CD4-positive, alpha-beta T cell treated with Interferon alpha-2 for 1 hour (primary cell): ENCODE measurements at regions not wholly inside any gene's neighbourhood (a gene's known extent, or its start where the extent isn't known, plus 50 kb on each side); places are given as distances from the start of the nearest gene placed in this dataset.
A peak's percentile ranks its signal among the peaks of the same experiment; 100 is the strongest.
"Not testable (repeated sequence)": the region's sequence is repeated elsewhere in the genome, so short reads cannot be mapped to it uniquely, and the experiment has no call there.

Source experiments
- DNase-seq, 2 donors: peaks; one replicate each; pipeline ENCODE4 v3.0.0-alpha.2; 2020 to 2022

GRCh38 chr15:100721758-100722550 is 119.6 kb downstream of the ASB7 start:
- DNase-seq, result peak in 1 of 2 donors; percentile 42

DNA sequence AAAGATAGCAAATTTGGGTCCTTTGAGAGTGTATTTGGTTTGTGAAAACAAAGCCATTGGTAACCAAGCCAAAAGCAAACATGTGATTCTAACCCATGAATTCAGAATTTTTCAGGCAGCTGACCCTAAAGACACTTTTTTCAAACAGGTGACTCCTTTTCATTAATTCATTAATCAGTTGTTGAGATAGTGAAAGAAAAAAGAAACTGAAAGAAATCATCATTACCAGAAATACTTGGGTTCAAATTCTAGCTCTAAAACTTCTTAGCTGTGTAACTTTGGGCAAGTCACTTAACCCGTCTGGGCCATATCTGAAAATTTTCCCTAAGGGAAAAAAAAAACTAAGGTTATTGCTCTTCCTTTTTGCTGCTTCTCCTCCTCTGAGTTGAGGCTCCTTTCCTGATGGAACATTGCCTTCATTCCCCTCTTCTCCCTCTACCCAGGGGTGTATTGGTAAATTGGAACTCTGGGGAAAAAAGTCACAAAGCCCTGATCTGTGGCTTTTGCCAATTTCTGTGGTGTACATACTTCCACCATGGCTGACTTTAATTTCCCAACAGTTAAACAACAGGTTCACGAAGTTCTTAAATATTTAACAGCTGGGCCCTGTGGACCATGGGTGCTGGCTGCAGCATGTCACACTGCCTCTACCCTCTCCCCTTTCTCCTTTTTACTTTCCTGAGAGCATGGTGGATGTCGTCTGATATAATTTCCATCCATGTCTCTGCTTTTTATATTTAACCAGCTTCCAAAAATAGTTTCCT is 120.3 kb downstream of the ASB7 start:
- DNase-seq, result no peak

- DNase-seq, result no peak
Observed at GRCh38 chr15:100723315-100723801, 121.0 kb downstream of the ASB7 start.

GRCh38 chr15:100725121-100726069 is 123.0 kb downstream of the ASB7 start:
- no peak for DNase-seq

DNA sequence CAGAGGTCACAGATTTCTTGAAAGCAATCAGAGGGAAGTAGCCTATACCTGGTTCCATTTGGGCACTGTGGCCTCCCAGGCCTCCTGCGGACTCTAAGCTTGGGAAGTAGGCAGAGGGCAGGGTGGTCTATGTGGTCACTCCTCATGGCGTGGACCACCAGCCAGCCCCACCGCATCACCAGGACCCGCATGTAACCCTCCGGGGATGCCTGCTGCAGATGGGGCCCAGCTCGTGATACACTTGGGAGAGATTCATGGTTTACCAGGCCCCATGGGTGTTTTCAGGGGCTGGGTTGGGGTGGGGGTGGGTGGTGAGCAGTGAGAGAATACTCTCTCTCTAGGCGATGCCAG is 123.7 kb downstream of the ASB7 start:
- DNase-seq, result no peak

DNA sequence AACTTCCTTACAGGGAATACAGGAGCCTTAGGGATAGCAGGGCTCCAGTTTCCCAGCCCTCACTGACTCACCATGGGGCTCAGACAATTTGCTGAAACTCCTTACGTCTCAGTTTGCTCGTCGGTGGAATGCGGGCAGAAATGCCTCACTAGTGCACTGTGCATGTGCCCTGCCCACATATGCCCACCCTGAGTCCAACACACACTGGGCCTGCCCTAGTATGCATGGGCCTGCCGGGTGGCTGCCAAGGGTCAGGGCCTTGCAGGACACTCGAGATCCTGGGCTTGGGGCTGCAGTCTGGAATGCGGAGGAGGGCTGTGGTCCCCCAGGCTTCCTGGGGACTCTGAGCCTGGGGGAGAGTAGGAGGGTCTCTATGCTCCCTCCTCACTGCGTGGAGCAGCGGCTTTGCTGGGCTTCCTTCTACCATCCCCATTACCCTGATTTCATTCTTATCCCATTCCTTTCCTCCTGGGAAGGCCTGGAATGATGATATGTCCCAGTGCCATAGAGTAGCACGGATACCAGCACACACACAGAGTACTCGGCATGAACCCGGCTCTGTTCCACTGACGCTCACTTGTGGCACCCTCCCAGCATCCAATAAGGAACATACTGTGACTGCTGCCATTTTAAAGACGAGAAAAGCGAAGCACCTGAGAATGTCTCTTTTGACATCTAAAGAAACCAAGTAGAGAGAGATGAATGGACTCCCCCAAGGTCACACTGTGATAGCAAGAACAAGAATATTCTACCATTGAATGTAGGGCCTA is 124.2 kb downstream of the ASB7 start:
- no peak for DNase-seq

DNA sequence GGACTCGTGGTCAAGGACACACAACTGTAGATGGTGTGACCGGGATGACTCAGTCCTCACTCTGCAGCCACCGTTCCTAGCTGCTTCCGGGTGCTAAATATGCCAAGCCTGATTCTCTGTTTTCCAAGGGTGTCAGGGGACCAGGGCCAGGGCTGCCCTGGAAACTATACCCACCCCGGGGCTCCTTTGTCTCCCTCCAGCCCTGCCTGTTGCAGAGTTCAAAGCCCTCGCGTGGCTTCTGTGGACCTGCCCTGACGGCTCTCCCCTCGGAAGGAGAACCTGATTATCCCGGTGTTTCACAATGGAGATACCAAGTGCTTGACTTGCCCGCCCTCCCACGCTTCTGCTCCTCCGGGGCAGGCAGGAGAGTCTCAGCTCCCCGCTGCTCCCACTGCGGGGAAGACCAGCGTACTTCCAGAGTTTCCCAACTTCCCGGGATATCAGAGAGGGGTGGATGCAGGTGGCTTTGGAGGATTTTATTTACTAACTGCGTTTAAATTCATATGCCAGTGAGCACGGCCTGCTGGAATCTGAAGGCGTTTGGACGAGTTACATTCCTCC is 125.0 kb downstream of the ASB7 start:
- no peak for DNase-seq

DNA sequence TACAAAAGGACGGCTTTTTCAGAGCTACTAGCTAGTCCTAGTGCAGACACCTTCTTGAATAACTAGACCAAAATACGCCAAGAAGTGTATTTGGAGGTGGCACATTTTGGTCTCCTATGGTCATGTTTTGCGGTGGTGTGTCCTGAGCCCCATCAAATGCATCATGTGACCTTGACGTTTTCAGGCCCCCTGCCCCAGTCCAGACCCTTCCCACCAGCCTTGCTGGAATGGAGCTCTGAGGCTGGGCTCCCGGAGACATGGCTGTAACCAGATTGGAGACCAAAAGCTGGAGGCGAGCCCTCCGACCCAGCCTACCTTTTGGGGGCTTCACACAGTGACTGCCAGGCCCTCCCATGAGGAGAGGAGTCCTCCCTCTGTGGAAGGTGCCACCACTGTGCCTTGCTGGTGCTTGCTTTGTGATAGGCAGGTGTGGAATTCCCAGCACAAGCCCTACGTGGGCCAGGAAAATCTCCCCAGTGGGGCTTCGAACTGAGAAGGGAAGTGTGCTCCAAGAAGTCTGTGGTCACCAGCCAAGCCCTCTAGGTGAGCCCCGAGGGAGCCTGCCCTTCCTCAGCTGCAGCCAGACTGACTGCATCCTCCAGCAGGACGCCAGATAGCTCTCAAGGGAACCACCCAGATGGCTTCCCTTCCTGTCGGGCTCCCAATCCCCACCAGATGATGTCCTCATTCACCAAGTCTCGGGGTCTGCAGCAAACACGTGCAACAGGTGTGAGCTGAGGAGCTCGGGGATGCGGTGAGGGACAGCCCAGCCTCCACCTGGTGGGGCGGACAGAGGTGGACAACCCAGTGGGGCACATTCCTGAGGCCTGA is 126.2 kb downstream of the ASB7 start:
- no peak for DNase-seq

DNA sequence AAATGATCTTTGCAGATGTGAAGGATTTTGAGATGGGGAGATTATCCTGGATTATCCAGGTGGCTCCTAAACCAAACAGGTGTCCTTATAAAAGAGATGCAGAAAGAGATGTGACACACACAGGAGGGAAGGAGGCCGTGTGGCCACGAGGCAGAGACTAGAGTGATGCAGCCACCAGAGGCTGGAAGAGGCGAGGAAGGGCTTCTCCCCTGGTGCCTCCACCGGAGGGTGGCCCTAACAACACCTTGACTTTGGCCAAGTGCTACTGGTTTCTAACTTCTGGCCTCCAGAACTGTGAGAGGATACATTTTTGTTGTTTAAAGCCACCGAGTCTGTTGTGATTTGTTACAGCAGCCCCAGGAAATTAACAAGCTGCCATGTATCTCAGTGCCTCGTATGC is 127.1 kb downstream of the ASB7 start:
- DNase-seq, result no peak

GRCh38 chr15:100730129-100730528 is 127.7 kb downstream of the ASB7 start:
- DNase-seq, result no peak

DNA sequence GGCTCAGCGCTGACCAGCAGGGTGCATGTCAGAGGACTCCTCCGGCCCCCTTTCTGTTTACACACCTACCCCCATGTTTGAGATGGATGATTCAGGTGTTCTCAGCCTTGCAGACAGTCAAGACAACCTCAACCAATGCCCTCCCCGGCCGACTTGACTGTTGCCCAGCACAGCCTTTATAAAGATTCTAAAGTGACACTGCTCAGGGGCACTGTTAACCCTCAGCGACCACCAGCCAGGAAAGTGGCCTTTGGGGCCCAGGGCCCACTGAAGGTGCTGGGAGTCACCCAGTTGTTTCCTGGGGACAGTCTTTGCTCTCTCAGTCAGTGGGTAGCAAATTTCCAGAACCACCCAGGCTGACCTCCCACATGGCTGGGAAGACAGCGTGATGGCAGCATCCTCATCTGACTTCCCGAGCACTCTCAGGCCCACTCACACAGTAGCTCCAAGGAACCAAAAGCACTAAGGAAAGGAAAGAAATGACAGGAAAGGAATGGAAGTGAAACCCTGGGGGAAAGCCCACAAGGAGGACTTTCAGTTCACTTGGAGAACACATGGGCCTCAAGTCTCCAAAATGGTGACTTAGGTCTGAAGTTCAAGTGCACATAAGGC is 128.4 kb downstream of the ASB7 start:
- DNase-seq, result no peak

DNA sequence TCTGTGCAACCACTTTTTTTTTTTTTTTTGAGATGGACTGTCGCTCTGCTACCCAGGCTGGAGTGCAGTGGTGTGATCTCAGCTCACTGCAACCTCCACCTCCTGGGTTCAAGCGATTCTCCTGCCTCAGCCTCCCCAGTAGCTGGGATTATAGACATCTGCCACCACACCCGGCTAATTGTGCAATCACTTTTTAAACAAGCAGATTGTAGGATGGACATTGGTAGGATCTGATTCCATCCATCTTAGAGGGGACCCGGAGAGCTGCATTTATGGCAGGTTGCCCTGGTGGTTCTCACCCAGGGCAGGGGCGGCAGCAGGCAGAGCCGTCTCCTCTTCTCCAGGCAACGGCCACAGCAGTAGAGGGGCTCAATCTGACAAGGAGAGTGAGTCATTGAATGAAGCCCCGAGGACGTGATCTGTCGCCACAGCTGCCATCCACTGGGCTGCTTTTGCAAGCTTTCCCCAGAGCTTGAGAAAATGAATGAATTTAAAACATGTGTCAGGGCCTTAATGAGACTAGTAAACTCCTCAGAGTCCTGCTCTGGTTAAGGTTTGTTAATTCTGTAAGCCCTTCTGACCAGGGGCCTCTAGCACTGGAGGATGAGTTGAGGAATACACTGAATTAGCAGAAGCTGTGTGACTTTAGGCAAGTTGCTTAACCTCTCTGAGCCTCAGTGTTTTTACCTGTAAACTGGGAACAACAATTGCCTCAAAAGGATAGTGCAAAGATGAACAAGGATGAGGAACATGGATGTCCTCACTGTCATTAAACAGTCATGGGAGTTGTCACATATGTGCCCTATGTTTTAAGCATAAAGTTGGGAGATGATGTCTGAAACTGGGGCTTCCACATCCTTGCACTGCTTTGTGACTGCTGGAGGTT is 129.1 kb downstream of the ASB7 start:
- DNase-seq, result no peak

DNA sequence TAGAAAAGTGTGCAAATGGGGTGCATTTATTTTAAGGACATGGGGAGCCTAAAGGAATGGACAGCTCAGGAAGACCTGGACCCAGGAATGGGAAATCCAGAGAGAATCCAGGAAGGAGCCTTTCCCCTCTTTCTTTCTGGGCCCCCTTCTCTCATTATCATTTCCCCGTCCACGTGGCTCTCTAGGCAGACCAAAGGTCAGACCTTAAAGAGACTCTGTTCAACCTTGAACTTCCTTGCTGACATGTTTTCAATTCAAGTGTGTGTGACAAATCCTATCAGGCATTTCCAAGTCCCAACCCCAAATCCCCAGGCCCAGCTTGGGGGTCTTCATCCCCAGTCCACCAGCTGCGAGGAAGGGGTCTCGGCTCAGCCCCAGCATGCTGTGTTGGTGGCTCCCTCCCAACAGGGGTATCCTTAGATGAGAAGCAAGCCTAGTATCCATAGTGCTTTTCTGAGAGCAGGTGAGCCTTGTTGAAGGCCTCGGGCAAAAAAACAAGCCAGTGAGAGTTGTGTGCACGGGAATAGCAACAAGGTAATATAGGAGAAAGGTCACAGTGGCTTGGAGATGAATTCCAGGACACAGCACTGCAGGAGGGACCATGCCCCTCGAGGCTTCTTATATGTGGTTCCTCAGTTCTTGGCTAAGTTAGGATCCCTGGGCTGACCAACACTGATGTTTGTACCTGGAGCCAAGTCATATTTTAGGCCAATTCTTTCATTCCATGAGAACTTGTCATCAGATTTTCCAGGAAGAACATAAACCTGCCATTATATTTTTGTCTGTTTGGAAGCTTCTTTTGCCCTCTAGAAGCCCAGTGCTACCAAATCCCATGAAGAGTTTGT is 130.0 kb downstream of the ASB7 start:
- no peak for DNase-seq

GRCh38 chr15:100733101-100733842 is 130.9 kb downstream of the ASB7 start:
- no peak for DNase-seq

DNA sequence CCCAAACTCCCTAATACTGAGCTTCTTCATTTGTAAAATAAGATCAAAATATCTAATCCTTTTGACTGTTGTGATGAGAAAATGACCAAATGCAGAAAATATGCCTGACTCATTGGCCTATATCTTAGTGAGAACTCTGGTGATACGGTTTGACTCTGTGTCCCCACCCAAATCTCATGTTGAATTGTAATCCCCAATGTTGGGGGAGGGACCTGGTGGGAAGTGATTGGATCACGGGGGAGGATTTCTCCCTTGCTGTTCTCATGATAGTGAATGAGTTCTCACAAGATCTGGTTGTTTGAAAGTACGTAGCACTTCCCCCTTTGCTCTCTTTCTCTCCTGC is 131.4 kb downstream of the ASB7 start:
- DNase-seq, result not testable (repeated sequence)

GRCh38 chr15:100734586-100734985 is 132.2 kb downstream of the ASB7 start:
- DNase-seq, result no peak

- no peak for DNase-seq
Observed at GRCh38 chr15:100735129-100736053, 133.0 kb downstream of the ASB7 start.
